GM19351 (cell line): ENCODE measurements at regions not wholly inside any gene's neighbourhood (a gene's known extent, or its start where the extent isn't known, plus 50 kb on each side); places are given as distances from the start of the nearest gene placed in this dataset.
"Not testable (repeated sequence)": the region's sequence is repeated elsewhere in the genome, so short reads cannot be mapped to it uniquely, and the experiment has no call there.

Experiments used
- ATAC-seq: cut with Tn5 transposase; IDR thresholded peaks from one replicate; pipeline ENCODE4 v1.9.1; 2021; ENCODE audit warnings: mild to moderate bottlenecking, moderate library complexity; ENCODE audit not compliant: unreplicated experiment

DNA sequence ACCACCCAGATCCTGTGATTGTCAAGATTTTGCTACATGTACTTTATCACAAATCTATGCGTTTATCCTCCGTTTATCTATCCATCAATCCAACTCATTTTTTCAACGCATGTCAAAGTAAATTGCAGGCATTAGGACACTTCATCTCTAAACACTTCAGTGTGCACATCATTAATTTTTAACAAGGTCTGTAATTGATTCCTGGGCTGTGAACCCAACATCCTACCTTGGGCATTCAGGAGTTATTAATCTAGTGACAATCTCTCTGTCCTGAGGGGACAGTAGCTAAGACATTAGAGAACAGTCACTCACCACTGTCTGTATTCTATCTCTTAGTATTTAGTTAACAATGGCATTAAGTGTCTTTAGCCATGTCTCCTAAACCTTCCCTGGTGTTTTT is 264.7 kb downstream of the SOX9 start:
- no peak for ATAC-seq

DNA sequence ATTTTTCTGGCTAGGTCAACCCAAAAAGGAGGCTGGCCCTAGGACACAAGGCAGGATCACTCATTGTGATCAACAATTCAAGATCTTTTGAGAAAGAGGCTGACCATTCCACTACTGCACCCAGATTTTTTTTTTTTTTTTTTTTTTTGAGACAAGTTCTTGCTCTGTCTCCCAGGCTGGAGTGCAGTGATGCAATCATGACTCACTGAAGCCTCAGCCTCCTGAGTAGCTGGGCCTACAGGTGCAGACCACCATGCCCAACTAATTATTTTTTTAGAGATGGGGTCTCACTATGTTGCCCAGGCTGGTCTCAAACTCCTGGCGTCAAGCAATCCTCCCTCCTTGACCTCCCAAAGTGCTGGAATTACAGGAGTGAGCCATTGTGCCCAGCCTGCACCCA is 265.4 kb downstream of the SOX9 start:
- ATAC-seq = not testable (repeated sequence)

GRCh38 chr17:72386619-72387237 is 265.9 kb downstream of the SOX9 start:
- ATAC-seq = no peak

DNA sequence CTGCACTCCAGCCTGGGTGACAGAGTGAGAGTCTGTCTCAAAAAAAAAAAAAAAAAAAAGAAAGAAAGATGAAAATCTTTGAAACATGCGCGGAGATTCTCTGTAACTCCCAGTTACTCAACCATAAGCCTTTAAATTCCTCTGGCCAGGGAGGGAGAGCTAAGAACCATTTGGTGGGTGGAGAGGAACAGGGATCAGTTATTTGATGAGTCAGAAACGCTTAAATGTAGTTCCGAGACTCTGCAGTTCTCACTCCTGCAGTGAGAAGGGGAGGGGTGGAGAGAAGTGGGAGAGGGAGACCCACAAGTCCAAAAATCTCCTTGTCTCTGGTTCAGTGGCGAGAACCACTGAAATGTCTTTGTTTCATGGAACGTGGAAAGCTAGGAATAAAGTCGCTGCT is 266.7 kb downstream of the SOX9 start:
- no peak for ATAC-seq

DNA sequence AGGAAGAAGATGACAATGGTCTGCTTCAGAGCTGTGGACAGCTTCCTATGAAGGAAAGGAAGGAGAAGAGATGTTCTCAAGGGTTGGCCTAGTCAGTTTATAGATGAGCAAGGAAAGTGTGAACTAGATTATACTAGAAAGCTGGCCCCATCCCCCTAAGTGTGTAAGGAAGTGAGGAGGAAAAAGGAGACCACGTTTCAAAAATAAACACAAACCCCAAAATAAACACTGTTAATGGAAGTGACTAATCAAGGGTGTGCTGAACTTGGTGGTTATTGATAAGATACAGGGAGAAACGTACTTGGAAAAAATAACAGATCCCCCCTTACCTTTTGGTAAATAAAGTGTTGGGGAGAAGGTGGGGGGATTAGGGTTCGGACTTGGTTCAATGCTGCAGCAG is 267.1 kb downstream of the SOX9 start:
- no peak for ATAC-seq

DNA sequence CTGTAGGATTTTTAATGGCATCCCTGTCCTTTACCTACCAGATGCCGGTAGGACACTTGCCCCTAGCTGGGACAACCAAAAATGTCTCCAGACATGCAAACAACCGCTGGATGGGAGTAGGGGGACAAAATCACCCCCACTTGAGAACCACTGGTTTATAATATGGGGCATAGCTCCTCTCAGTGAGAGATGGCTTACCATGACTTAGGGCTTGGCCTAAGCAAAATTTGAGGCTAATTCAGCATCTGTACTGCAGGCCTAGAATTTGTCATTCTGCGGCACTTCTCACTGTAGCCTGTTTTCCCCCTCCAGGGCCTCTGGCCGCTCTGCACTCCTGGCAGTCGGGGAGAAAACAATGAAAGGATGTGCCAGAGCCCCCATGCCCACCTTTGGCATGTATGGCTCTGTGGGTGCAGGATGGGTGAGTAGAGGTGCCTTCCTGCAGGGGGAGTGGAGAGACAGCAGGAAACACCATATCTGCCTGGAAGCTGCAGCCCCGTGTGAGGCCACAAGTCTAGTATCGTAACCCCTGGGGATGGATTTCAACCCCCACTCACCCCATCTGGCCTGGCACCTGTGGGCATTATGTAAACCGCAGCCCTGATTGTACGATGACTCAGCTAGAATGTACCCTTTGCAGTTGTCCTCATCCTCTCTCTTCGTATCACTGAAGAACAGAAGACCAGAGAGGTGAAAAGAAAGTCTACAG is 268.1 kb downstream of the SOX9 start:
- peak; percentile 71 for ATAC-seq

DNA sequence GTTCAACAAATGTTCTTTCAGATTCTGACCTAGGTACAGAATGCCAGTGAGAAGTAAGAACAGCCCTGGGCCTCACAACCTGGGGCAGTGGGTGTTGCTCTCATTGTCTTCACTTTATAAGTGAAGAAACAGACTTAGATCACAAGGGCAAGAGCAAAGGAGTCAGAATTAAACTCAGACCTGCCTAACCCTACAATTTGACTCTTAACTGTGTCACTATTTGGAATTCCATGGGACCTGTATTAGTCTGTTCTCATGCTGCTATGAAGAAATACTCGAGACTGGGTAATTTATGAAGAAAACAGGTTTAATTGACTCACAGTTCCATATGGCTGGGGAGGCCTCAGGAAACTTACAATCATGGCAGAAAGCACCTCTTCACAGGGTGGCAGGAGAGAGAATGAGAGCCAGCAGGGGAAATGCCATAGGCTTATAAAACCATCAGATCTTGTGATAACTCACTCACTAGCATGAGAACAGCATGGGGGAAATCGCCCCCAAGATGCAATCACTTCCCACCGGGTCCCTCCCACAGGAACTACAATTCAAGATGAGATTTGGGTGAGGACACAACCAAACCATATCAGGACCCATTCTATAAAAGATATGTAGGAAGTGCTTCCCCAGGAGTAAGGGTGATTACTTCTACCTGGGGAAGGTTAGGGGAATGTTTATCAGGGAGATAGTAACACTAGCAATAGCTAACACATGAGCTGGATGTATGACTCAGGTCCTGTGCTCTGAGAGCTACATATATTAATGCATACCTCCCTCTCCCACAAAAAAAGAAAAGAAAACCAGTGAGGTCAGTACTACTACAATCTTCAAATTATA is 270.1 kb downstream of the SOX9 start:
- ATAC-seq = no peak

GRCh38 chr17:72392056-72393010 is 271.5 kb downstream of the SOX9 start:
- peak; percentile 46 for ATAC-seq

DNA sequence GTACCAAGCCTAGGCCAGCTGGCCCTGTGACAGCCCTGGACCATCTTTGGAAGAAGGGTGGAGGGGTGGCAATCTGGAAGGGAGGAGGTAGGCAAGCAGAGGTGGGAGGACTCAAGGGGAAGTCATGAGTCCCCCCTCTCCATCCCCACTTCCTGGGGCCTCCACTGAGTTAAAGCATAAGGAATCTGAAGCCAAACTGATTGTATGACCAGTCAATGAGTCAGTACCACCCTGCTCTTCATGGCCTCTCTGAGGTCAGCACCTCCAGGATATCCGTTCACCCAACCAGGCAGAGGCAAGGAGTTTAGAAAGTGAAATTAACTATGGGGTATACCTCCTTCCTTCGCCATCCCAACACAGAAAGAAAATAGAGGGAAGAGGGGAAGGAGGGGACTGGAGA is 272.7 kb downstream of the SOX9 start:
- no peak for ATAC-seq

GRCh38 chr17:72394531-72394930 is 273.7 kb downstream of the SOX9 start:
- ATAC-seq = no peak

DNA sequence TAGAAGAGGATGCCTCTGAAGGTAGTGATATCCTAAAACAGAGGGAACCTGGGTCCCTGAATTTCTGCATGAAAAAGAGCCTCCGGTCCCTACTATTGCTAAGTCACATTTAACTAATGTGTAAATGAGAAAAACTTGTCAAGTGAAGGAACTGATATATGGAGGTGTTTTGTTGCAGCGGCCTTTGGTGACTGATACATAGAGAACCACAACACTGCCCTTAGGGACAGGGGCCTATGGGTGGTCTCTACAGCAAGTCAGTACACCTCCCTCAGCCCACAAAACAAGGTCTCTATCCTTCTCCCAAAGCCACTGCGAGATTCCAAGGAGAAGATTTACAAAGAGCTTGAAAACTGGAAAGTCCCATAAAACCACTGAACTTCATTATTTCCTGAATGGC is 275.3 kb downstream of the SOX9 start:
- ATAC-seq = no peak

GRCh38 chr17:72397223-72397667 is 276.4 kb downstream of the SOX9 start:
- ATAC-seq = no peak

DNA sequence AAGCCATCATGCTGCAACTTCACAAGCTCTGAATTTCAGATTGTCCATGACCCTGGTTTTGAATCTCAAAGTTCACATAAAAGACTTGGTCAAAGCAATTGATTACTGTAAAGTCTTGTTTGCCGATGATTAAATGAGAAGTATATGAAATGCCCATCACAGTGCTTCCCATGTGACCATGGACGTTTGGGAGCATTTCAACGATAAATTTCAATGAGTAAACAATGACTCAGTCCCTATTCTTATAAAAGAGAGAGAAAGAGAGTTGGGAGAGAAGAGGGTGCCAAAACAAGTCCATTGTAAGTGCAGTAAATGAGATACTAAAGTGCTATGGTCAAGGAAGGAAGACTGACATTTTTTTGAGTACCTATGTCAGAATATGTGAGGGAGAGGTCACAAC is 276.9 kb downstream of the SOX9 start:
- ATAC-seq = no peak

GRCh38 chr17:72399023-72399607 is 278.3 kb downstream of the SOX9 start:
- no peak for ATAC-seq

DNA sequence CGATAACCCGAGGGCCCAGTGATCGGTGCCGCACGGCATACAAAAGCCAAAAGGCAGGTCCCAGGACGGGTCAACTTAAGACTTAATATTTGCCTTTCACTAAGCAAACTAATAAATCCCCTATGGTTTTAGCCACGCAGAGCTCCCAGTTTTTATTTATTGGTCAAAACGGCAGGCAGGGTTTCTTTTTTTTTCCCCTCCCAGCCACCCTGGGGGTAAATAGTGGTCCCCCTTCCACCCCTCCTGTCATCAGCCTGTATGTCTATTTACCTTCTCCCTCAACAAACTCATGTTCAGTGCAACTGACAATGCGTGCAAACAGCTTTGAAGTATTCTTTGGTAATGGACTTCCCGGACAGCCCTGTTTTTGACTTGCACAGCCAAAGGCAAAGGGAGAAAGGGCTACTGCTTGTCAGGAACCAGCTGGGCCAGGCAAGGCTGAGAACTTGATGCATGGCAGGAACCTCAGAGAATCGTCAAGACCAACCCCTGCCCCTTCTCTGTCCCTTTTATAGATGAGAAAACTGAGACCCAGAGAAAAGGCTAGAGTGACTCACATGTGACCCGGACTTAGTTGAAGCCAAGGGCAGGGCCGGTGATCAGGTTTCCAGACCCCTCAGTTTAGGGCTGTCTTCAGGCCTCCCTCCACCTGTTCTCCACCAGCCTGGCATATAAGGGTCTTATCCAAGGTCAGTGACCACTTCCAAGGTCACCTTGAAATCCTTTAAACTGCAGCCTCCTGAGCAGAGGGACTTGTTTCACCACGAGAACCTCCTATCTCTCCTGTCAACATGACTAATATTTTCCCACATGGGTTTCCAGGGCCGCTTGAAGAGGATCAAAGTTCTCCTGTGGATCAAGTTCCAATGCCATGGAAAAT is 279.0 kb downstream of the SOX9 start:
- no peak for ATAC-seq

DNA sequence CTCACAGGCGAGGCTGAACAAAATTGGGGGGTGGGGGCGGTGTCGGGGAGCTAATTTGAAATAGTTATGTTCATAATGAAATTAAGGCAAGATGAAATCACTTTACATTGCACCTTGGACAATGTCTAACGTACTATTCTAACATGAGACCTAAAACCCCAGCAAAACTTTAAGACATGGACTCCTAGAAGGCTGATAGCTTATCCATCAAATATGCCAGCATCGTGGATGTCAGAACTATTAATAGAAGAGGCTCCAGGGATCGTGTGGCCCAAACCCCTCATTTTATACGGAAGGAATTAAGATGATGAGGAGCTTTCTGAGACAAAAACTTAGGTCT is 279.6 kb downstream of the SOX9 start:
- no peak for ATAC-seq

DNA sequence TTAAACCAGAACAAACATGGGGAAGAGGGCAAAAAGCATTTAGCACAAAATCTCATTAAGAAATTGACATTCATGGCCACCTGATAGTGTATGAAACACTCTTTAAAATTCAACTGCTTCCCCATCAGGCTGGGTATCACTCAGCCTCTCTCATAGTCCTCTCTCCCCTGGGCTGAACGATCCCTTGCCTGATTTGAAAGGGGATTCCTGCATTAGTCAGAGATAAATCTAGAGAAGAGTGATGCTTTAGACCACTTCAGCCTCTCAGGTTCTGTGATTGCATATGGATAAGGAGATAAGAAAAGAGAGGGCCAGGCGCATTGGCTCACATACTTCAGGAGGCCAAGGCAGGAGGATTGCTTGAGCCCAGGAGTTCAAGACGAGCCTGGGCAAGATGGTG is 280.0 kb downstream of the SOX9 start:
- no peak for ATAC-seq

DNA sequence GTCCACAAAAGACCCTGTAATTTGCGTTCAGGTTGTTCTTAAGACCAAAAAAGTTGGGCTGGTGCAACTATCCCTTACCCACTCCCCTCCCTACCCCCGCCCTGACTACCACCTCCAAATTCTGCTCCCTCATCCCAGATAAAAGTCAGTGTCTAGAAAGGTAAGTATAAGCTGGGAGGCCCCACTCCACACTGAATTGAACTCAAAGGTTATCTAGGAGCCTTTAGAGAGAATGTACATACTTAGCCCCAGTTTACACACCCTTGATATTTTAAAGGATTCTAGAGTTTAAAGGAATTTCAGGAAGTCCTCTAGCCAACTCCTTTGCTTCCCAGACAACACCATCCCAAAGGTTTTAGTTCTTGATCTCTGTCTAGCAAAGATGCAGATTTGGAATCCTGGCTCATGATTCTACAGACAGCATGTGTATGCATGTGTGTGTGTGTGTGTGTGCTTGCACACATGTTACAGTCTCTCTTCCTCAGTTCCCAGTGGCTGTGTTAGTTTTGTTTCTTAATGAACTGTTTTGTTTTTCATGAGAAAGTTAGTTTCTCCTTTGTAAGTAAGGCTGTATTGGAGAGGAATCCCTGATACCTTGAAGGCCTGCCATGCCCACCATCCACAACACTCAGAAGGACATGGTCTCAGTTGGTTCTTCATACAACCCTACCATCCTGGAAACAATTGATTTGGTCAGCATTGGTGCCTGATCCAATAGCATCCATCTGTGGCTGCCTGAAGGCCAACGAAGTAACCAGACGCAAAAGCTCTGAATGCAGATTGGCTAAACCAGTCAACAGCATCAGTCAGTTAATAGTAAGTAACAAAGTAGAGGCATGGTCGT is 281.3 kb downstream of the SOX9 start:
- no peak for ATAC-seq
